CD4-positive, alpha-beta T cell treated with Interleukin-15 for 1 hour (primary cell): ENCODE measurements at regions not wholly inside any gene's neighbourhood (a gene's known extent, or its start where the extent isn't known, plus 50 kb on each side); places are given as distances from the start of the nearest gene placed in this dataset.

ENCODE experiments used
- DNase-seq: peaks from one replicate; pipeline ENCODE4 v3.0.0-alpha.2; 2020

DNA sequence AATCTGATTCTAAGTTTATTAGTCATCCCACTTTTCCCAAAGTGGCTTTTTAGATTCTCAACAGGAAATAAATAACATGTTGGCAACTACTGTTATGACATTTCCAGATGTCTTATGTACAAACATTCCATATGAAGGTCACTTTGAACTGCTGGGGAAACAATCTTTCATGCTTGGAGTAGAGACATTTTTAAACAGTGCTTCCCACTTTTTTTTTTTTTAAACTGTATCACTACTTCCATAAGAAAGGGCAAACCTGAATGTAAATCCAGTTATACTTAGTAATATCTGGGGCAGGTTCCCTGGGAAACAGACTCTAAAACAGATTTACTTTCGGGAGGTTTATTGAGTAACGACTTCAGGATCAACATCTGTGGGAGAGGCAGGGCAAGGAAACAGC, 473.8 kb downstream of the TAFA4 start:
- DNase-seq, result no peak

DNA sequence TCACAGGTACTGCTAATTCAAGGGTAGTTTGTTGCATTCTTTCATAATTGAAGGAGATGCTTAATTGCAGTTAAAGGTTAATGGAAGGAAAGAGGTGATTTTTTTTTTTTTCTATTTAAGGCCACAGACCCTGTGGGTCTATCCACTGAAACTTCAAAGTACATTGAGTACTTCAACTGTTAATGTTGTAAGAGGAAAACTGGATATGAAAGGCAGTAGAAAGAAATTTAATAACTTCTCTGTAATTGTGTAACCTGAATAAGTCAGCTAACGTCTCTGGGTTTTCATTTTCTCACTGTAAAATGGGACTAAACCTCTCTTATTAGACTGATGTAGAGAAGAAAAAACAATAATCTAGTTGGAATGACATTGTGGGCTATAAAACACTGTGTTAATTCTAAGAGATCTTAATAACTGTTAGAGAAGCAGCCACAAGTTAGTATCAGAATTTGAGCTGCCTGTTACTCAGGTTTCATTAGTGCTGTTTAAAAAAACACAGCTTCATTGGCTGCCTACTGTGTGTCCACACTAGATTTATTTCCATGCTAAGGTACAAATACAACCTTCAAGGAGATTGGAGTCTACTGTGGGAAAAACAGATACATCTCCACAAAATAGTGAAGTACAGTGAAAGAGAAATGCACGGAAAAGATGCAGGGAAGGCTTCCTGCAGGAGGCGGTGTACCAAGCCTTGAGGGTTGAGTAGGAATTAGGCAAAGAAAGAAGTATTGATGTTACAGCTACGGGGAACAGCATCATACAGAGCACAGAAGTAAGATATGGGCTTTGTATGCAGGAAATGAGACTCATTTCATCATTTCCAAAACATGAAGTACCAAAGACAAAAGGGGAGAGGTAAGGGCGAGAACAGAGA, 483.6 kb downstream of the TAFA4 start:
- DNase-seq, result no peak

DNA sequence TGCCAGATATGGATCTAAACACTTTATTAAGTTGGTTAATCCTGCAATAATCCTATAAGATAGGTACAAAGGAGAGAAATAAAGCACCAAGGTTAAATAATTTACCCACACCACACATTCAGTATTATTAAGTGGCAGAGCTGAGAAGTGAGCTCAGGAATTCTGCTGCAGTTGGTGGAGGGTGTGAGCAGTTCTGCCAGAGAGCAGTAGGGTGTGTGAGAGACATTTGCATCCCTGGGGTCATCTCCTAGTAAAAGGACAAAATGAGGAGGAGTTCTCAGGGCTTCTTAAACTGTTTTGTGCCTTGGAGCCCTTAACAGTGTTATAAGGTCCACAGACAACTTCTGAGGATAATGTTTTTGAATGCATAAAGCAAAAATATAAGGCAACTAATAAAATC, 484.5 kb downstream of the TAFA4 start:
- DNase-seq, result no peak

GRCh38 chr3:68441054-68441453, 491.3 kb downstream of the TAFA4 start:
- DNase-seq, result no peak

DNA sequence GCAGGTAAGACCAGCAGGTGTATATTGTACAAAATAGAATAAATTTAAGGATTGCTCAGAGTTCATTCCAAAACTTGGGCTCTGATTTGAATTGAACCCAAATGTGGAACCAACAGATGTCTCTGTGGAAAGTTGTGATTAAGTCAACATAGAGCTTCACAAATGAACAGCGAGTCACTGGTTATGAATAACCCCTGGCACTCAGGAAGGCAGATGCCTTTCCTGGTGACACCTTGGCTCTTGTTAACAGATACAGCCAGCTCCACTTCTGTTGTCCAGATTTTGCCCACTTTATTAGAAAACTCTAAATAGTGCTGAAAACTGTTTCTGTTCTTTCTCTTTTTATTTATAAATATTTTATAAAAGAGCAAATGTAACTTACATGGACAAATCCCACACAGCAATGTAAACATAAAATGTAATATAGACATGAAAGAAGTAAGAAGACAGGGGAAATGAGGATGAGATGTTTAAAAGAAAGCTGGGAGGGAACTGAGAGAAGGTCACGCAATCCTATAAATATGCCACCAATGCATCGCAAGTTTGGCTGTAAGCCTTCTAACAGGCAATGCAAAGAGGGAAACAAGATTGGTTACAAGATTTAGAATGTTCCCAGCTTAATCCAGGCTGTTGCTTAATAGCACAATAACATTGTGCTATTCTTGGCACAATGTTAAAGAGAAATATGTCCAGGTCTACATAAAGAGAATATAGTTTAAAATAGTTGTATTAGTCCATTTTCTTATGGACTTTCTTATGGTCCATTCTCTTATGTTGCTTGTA, 495.5 kb downstream of the TAFA4 start:
- no peak for DNase-seq

DNA sequence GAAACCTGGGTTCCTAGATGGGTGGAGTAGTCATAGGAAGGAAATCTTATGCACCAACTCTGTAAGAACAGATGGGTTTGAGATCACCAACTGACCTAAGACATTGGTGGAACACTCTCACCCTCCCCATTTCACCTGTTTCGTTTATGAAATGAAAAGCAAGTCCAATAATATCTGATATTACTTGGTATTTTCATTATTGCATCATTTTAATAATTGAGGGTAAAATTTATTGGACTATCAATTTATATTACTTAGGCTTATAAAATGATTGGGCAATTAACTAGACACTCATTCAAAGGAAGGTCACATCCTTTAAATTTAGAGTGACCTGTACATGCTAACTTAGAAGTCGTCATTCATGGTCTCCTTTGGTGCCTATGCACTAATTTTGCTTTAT, 503.9 kb downstream of the TAFA4 start:
- DNase-seq, result no peak

- DNase-seq, result no peak
Observed at GRCh38 chr3:68424796-68425460, 507.4 kb downstream of the TAFA4 start.

DNA sequence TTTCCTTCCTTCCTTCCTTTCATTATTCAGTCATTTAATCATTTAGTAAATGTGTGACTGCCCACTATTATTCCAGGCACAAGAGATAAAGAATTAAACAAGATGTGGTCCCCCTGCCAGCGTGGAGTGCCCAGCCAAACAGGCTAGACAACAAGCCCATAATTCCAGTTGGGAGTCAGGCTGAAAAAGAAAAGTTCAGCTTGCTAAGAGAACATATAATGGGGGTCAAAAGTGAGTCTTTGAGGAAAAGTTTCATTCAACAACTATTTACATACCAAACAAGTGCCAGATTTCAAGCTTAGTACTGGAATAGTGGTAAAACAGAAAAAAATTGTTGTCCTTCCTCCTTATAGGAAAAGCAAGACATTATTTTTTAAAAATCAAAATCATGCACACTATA, 523.7 kb downstream of the TAFA4 start:
- no peak for DNase-seq

GRCh38 chr3:68403741-68404140, 528.6 kb downstream of the TAFA4 start:
- DNase-seq, result no peak

- DNase-seq, result no peak
Observed at GRCh38 chr3:68402235-68402918, 530.0 kb downstream of the TAFA4 start.

- no peak for DNase-seq
Observed at GRCh38 chr3:68378631-68379030, 553.7 kb downstream of the TAFA4 start.

DNA sequence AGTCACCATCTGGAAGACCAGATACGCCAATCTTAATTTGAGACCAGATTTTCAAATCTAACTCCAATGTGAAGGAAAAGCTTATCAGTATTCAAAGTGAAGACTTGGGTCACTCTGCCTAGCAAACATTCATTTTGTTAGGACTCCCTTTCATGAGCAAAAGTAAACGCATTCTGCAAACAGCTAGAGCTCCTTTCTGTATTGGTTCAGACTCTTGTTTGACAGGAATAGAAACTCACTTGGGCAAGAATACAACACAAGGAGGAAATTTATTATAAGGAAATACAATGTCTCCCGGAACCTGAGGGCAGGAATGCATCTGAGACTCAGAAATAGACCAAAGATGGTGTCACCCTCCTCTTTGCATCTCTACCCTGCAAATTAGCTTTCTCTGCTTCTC, 558.6 kb downstream of the TAFA4 start:
- DNase-seq, result no peak

DNA sequence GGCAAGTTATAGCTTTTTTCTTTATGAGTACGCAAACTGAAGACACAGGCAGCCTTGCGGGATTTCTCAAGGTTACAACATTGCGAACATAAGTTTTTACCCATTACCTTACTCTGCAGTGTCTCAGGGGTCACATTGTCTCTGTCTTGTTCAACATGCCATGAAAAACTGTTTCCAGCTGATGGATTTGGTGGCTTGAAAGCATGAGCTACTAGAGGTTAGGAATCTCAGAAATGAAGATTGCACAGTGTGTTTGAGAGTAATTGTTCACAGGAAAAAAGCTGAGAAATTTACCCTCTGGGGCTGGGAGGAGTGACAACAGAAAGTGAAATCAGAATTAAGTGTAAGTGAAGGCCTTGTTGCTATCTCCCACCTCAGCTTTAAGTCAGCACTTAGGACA, 568.6 kb downstream of the TAFA4 start:
- DNase-seq, result no peak

DNA sequence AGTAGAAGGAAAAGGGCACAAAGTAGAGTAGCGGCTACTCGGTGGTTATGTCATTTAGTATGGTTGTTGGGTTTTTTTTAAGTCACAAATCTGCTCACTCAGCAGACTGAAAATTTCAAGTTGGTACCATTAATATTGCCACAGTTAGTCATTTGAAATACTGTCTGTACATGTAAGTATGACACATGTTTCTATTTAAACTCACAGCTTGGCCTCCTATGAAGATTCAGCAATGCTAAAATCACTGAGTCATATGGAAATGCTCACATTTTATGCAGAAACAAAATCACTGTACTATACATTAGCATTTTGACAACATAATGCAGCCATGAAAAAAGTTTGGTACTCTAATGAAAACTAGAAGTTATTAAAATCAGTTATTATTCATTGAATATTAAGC, 571.9 kb downstream of the TAFA4 start:
- no peak for DNase-seq

DNA sequence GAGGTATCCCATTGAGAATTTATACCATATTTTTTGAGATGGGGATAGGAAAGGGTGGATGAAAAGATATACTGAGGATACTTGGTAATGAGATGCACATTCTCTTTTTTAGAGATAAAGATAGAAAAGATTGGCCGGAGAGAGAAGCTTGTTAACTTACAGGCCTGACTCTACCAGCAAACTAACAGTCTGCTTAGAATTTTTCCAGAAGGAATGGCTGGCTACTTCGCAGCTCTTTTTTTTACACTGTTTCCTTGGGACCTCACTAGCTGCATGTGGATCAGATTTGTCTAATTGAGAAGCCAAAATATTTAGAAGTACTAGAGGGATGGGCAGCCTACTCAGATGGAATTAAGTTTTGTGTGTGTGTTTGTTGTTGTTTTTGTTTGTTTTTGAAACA, 586.6 kb downstream of the TAFA4 start:
- no peak for DNase-seq

GRCh38 chr3:68342426-68342825, 589.9 kb downstream of the TAFA4 start:
- no peak for DNase-seq

DNA sequence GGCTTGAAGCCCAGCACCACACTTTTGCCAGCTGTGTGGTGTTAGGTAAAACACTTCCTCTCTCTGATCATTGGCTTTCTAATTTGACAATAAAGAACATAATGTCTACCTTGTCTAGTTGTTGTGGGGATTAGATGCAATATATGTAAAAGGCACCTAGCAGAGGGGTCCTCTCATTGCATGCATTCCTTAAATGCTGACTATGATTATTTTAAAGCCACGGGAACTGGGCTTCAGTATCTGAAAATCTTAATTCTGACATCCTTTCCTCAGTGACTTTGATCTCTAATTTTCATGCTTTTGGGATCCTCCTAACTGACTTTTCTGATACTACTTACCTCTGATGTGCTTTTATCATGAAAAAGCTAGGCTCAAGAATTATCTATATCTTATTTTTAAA, 596.3 kb downstream of the TAFA4 start:
- no peak for DNase-seq

DNA sequence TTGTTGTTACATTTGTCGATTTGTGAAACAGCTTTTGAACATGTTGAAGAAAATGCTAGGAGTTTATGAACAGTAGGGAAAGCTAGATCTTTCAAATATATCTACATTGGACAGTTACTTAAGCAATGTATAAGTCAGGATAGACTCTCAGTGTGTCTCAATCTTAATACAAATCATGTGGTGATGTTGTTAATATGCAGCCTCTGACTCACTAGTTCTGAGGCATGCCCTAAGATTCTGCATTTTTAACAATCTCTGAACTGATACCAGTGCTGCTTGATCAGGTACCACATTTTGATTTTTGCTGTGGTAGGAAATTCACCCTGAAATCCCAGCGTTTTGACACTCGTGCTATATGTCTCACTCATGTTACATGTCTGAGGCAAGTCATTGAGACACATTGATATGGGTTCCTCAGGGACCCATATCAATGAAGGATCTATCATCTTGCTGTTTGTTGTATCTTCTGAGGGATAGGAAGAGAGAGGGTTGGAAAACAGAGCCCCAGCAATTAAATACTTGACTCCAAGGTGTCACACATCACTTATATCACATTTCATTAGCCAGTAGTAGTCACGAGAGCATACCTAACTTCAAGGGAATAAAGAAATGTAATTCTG, 597.9 kb downstream of the TAFA4 start:
- DNase-seq, result no peak

DNA sequence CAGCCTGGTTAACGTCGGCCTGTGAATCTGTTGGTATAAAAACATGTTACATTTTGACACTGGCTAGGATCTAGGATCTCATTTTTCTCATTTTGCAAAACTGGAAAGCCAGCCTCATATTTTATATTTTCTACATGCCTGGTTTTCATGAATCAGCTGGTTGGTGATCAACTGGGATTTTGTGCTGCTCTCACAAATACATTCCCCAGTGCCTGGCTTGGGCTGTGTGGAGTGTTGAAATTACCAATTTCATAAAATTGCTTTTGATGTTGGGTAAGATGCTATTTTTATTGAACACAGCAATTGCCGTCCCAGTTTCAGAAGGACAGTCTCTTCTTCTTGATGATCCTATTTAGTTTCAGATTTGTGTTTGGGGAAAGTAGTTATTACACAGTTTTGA, 604.3 kb downstream of the TAFA4 start:
- DNase-seq, result no peak

GRCh38 chr3:68315964-68316363, 616.4 kb downstream of the TAFA4 start:
- DNase-seq, result no peak

- no peak for DNase-seq
Observed at GRCh38 chr3:68315546-68315945, 616.8 kb downstream of the TAFA4 start.

GRCh38 chr3:68306571-68306970, 625.8 kb downstream of the TAFA4 start:
- DNase-seq, result no peak

DNA sequence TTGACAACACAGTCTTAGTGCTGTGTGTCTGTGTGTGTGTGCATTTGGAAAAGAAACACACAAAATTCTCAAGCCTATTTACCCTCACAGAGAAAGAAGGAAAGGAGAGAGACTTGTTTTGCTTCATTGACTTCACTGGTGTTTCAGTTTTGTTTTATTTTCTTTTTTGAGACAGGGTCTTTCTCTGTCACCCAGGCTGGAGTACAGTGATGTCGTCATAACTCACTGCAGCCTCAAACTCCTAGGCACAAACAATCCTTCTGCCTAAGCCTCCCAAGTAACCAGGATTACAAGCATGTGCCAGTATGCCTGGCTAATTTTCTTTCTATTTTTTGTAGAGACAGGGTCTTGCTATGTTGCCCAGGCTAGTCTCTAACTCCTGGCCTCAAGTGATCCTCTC, 636.9 kb downstream of the TAFA4 start:
- DNase-seq, result no peak
